Left lung (tissue), 4 donors: ENCODE measurements at regions not wholly inside any gene's neighbourhood (a gene's known extent, or its start where the extent isn't known, plus 50 kb on each side); places are given as distances from the start of the nearest gene placed in this dataset.

ENCODE experiments used
- ATAC-seq: fragments of 200-7000 bp; cut with Tn5 transposase; one replicate; pipeline ENCODE4 v1.9.1; 2020; ENCODE audit warnings: moderate library complexity
- DNase-seq, 4 donors: peaks; one replicate each; pipeline ENCODE4 v3.0.0-alpha.2; 2013 to 2020
- H3K27ac ChIP-seq, 2 donors: fragments of 200-600 bp; sonication (generic) in 1 of 2; one replicate each; pipeline versions ENCODE4 v1.5.0 to v1.8.0; 2020 to 2021
- H3K27me3 ChIP-seq, 2 donors: fragments of 200-600 bp; sonication (generic) in 1 of 2; one replicate each; pipeline versions ENCODE4 v1.5.0 to v1.8.0; 2020 to 2021
- H3K36me3 ChIP-seq, 2 donors: fragments of 200-600 bp; sonication (generic) in 1 of 2; one replicate each; pipeline versions ENCODE4 v1.5.0 to v1.8.0; 2020 to 2021
- H3K4me1 ChIP-seq, 2 donors: fragments of 200-600 bp; one replicate each; pipeline ENCODE4 v1.8.0; 2021
- H3K4me3 ChIP-seq, 2 donors: fragments of 200-600 bp; sonication (generic) in 1 of 2; one replicate each; pipeline versions ENCODE4 v1.5.0 to v1.8.0; 2020 to 2021; ENCODE audit warnings: mild to moderate bottlenecking in 1 of 2
- H3K9me3 ChIP-seq, 2 donors: fragments of 200-600 bp; sonication (generic) in 1 of 2; one replicate each; pipeline versions ENCODE4 v1.5.0 to v1.8.0; 2020 to 2021
- intact Hi-C, 2 donors: fragments of 100-400 bp; cut with DNase I; formaldehyde crosslinking; loops; one replicate each; pipeline versions ENCODE4 v1.11.2 to v1.14.2; 2022
- TF ChIP-seq, protein P1 (sequence below), 2 donors: fragments of 200-600 bp; sonication (generic) in 1 of 2; IDR thresholded peaks; one replicate each; pipeline versions ENCODE4 v1.5.0 to v1.8.0; 2021; ENCODE audit warnings: antibody characterized with exemption in 2 of 2
- donor health status: DM: no; HTN: yes; CAD: no.
- donor health status: DM: no; HTN: no; CAD: no.

DNA sequence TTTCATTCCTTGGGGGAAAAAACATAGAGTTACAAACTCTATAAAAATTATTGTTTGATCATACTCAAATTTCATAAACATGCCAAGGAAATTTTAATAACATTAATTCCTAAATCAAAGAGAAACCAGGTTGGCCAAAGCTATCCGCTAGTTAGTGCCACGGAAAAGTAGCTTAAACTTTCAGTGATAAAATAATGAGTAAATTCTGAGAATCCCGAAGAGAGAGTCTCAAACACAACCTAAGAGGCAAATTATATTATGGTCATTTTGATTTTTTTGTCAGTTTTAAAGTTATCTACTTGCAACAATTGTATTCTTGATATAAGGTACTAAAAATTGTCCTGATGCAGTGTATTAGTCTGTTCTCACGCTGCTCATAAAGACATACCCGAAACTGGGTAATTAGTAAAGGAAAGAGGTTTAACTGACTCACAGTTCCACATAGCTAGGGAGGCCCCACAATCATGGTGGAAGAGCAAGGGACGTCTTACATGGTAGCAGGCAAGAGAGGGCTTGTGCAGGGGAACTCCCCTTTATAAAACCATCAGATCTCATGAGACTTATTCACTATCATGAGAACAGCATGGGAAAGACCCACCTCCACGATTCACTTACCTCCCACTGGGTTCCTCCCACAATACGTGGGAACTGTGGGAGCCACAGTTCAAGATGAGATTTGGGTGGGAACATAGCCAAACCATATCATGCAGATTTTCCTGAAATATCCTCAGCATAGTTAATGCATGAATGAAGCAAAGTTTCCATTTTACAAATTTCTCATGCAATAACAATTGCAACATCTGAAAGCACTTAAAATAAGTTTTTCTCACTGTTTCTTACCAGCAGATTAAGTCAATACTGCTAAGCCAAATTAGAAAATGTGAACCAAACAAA, 205.9 kb upstream of the STK17B start:
- TF ChIP-seq, protein P1, sequence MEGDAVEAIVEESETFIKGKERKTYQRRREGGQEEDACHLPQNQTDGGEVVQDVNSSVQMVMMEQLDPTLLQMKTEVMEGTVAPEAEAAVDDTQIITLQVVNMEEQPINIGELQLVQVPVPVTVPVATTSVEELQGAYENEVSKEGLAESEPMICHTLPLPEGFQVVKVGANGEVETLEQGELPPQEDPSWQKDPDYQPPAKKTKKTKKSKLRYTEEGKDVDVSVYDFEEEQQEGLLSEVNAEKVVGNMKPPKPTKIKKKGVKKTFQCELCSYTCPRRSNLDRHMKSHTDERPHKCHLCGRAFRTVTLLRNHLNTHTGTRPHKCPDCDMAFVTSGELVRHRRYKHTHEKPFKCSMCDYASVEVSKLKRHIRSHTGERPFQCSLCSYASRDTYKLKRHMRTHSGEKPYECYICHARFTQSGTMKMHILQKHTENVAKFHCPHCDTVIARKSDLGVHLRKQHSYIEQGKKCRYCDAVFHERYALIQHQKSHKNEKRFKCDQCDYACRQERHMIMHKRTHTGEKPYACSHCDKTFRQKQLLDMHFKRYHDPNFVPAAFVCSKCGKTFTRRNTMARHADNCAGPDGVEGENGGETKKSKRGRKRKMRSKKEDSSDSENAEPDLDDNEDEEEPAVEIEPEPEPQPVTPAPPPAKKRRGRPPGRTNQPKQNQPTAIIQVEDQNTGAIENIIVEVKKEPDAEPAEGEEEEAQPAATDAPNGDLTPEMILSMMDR (IDR thresholded peaks at IDR 0.05): no peak
- ATAC-seq: no peak
- H3K36me3 ChIP-seq: no peaks in the 10 kb centered on the region

DNA sequence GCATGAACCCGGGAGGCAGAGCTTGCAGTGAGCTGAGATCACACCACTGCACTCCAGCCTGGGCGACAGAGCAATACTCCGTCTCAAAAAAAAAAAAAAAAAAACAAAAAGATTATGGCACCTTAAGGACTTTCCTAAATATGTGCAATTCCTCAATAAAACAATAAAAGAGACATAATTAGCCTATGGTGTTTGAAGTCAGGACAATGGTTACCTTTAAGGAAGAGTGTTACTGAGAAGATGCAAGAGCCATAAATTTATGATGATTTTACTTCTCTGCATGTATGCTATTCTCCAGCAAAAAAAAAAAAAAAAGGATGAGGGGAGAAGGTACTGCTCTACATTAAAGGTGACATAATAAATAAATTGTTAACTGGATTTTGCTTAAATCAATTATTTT, 208.2 kb upstream of the STK17B start:
- intact Hi-C loops: no loop called here
- DNase-seq (no peak), ATAC-seq (no peak)
- H3K4me3 ChIP-seq: no peak overlapping the region
- H3K27ac ChIP-seq: no peak overlapping the region
- TF ChIP-seq, protein P1 (IDR thresholded peaks at IDR 0.05): no peak
- H3K4me1 ChIP-seq: no peaks in the 10 kb centered on the region
- no peaks in the 10 kb centered on the region for H3K9me3 ChIP-seq
- H3K27me3 ChIP-seq: no peaks in the 10 kb centered on the region
- no peaks in the 10 kb centered on the region for H3K36me3 ChIP-seq

More for the DNA sequence above, 205.9 kb upstream of the STK17B start:
- H3K4me3 ChIP-seq: no peak overlapping the region
- H3K27ac ChIP-seq: no peak overlapping the region
- no peak for DNase-seq
- no peaks in the 10 kb centered on the region for H3K9me3 ChIP-seq
- no peaks in the 10 kb centered on the region for H3K4me1 ChIP-seq
- H3K27me3 ChIP-seq: no peaks in the 10 kb centered on the region
- intact Hi-C loops: no loop called here

- intact Hi-C loops: no loop called here
- no peaks in the 10 kb centered on the region for H3K36me3 ChIP-seq
- H3K4me1 ChIP-seq: no peaks in the 10 kb centered on the region
- TF ChIP-seq, protein P1 (IDR thresholded peaks at IDR 0.05): no peak
- DNase-seq (no peak), ATAC-seq (no peak)
- no peak overlapping the region for H3K4me3 ChIP-seq
- H3K27me3 ChIP-seq: no peaks in the 10 kb centered on the region
- H3K27ac ChIP-seq: no peak overlapping the region
- H3K9me3 ChIP-seq: no peaks in the 10 kb centered on the region
Measured at GRCh38 chr2:196380098-196380497, 208.7 kb upstream of the STK17B start.

DNA sequence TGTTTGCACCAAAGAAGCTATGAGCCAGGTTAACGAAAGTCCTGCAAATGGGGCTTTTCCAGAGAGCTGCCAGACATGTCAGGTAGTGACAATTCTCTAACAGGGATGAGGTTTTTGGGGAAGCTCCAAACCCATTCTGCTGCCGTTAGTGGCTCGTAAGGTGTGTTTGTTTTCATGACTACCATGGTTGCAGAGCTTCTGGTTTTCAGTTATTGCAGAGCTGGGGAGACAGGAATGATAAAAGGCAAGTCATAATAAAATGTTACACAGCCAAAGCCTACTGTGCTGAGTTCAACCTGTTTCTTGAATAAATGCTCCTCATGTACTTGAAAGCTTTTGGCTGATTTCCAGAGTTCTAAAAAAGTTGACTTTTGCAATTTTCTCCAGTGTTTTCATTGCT, 209.2 kb upstream of the STK17B start:
- H3K9me3 ChIP-seq: no peaks in the 10 kb centered on the region
- H3K4me3 ChIP-seq: no peak overlapping the region
- H3K4me1 ChIP-seq: no peaks in the 10 kb centered on the region
- DNase-seq (no peak), ATAC-seq (no peak)
- TF ChIP-seq, protein P1 (IDR thresholded peaks at IDR 0.05): no peak
- intact Hi-C loops: no loop called here
- no peak overlapping the region for H3K27ac ChIP-seq
- no peaks in the 10 kb centered on the region for H3K27me3 ChIP-seq
- no peaks in the 10 kb centered on the region for H3K36me3 ChIP-seq

GRCh38 chr2:196381464-196381863, 210.1 kb upstream of the STK17B start:
- ATAC-seq: no peak
- no peaks in the 10 kb centered on the region for H3K4me1 ChIP-seq
- TF ChIP-seq, protein P1 (IDR thresholded peaks at IDR 0.05): no peak
- DNase-seq: no peak
- intact Hi-C loops: no loop called here
- no peaks in the 10 kb centered on the region for H3K27me3 ChIP-seq
- H3K4me3 ChIP-seq: no peak overlapping the region
- no peaks in the 10 kb centered on the region for H3K36me3 ChIP-seq
- H3K27ac ChIP-seq: no peak overlapping the region
- H3K9me3 ChIP-seq: no peaks in the 10 kb centered on the region
